Stomach (tissue), 8 donors: ENCODE measurements at regions not wholly inside any gene's neighbourhood (a gene's known extent, or its start where the extent isn't known, plus 50 kb on each side); places are given as distances from the start of the nearest gene placed in this dataset.
"Not testable (repeated sequence)": the region's sequence is repeated elsewhere in the genome, so short reads cannot be mapped to it uniquely, and the experiment has no call there.

Source experiments
- DNase-seq, 2 donors: peaks; one replicate each; pipeline versions ENCODE4 v3.0.0 to v3.0.0-alpha.2; 2013 to 2019
- H3K27ac ChIP-seq, 5 donors: fragments of 200-600 bp in 4 of 5; sonication (generic) in 4 of 5; one replicate each; pipeline ENCODE4 v1.5.1; 2013 to 2019; ENCODE audit warnings: mild to moderate bottlenecking in 1 of 5, moderate library complexity in 1 of 5
- H3K27me3 ChIP-seq, 3 donors: fragments of 200-600 bp; sonication (generic); one replicate each; pipeline ENCODE4 v1.5.1; 2017 to 2019; ENCODE audit warnings: mixed run types in 1 of 3
- H3K36me3 ChIP-seq, 4 donors: fragments of 200-600 bp; sonication (generic); 1 replicate in 3 of 4; 2 replicates in 1 of 4; pipeline ENCODE4 v1.5.1; 2016 to 2019
- H3K4me1 ChIP-seq, 4 donors: fragments of 200-600 bp; sonication (generic); one replicate each; pipeline ENCODE4 v1.5.1; 2016 to 2019
- H3K4me3 ChIP-seq, 4 donors: fragments of 200-600 bp; sonication (generic) in 3 of 4; one replicate each; pipeline ENCODE4 v1.5.1; 2016 to 2019; ENCODE audit warnings: mild to moderate bottlenecking in 1 of 4
- H3K9me3 ChIP-seq, 4 donors: fragments of 200-600 bp; sonication (generic); one replicate each; pipeline ENCODE4 v1.5.1; 2016 to 2019
- CTCF ChIP-seq, 7 experiments: fragments of 450-650 bp in 4 of 7; fragments of 200-600 bp in 3 of 7; sonication (generic) in 3 of 7; IDR thresholded peaks; one replicate each; pipeline ENCODE4 v1.5.1; 2016 to 2019; ENCODE audit warnings: antibody characterized with exemption in 7 of 7, control low read depth in 2 of 7, mild to moderate bottlenecking in 1 of 7
- EP300 ChIP-seq: sonication (generic); formaldehyde crosslinking; IDR thresholded peaks from one replicate; pipeline ENCODE4 v1.6.1; 2017; ENCODE audit warnings: antibody characterized with exemption
- POLR2A ChIP-seq, 4 donors: fragments of 450-650 bp; IDR thresholded peaks; one replicate each; pipeline ENCODE4 v1.6.1; 2016; ENCODE audit warnings: antibody characterized with exemption in 4 of 4, control low read depth in 2 of 4, mild to moderate bottlenecking in 1 of 4, moderate library complexity in 1 of 4
- POLR2AphosphoS5 ChIP-seq, 3 donors: sonication (generic); formaldehyde crosslinking; IDR thresholded peaks; one replicate each; pipeline ENCODE4 v1.6.1; 2016; ENCODE audit warnings: antibody characterized with exemption in 3 of 3
- WGBS, 5 donors: extraction: QIAGEN DNeasy Blood & Tissue Kit in 3 of 5; methylation state at CpG; one replicate each; pipeline versions ENCODE4 v1.1.5 to v1.1.7; 2013 to 2018; 5-methylcytosine and 5-hydroxymethylcytosine counted together
- intact Hi-C: fragments of 100-400 bp; cut with DNase I; formaldehyde crosslinking; loops from one replicate; pipeline ENCODE4 v1.15.1; 2023; ENCODE audit warnings: low total_unique reads
- donor health status: healthy with polysubstance abuse.
- donor health status: Bipolar disorder and iron deficiency.
- donor health status: healthy.

GRCh38 chr1:104197516-104197915, 447.8 kb downstream of the AMY1C start:
- Histone ChIP-seq H3K36me3 (no peaks in the 10 kb centered on the region), H3K27me3 (no peaks in the 10 kb centered on the region), H3K9me3 (peaks cover 0 to 29% (median 6%) of the 10 kb centered on the region in 4 donors), H3K4me1 (no peaks in the 10 kb centered on the region), H3K4me3 (no peak overlapping the region), H3K27ac (no peak overlapping the region)
- TF ChIP-seq CTCF (IDR thresholded peaks at IDR 0.05) (no peak), EP300 (no peak), POLR2A (IDR thresholded peaks at IDR 0.05) (no peak), POLR2AphosphoS5 (IDR thresholded peaks at IDR 0.05) (no peak)
- no peak for DNase-seq
- intact Hi-C loops = no loop called here
- WGBS, 5 donors = 71 to 87% (median 81%) methylated on average over 1 of the region's 1 CpG

- intact Hi-C loops = no loop called here
- Histone ChIP-seq H3K36me3 (no peaks in the 10 kb centered on the region), H3K9me3 (peaks cover 0 to 19% (median 7%) of the 10 kb centered on the region in 4 donors), H3K27me3 (no peaks in the 10 kb centered on the region), H3K4me1 (no peaks in the 10 kb centered on the region), H3K4me3 (no peak overlapping the region), H3K27ac (no peak overlapping the region)
- 86 to 97% (median 88%) methylated on average over 1 of the region's 1 CpG for WGBS, 5 donors
- DNase-seq = no peak
- TF ChIP-seq POLR2A (IDR thresholded peaks at IDR 0.05) (no peak), EP300 (no peak), CTCF (IDR thresholded peaks at IDR 0.05) (no peak), POLR2AphosphoS5 (IDR thresholded peaks at IDR 0.05) (no peak)
Measured at GRCh38 chr1:104212239-104212638, 462.5 kb downstream of the AMY1C start.

- intact Hi-C loops, H3K27me3 ChIP-seq, H3K4me3 ChIP-seq, DNase-seq, H3K36me3 ChIP-seq, H3K27ac ChIP-seq, H3K4me1 ChIP-seq: not testable (repeated sequence)
- 83 to 100% (median 93%) methylated on average over 2 to 28 of the region's 28 CpGs for WGBS, 5 donors
- peaks cover 0 to 20% (median 14%) of the 10 kb centered on the region in 4 donors for H3K9me3 ChIP-seq
Measured at GRCh38 chr1:104217395-104217986, 467.8 kb downstream of the AMY1C start.

GRCh38 chr1:104229860-104230259, 480.2 kb downstream of the AMY1C start:
- DNase-seq = no peak
- TF ChIP-seq EP300 = no peak
- TF ChIP-seq POLR2AphosphoS5 (IDR thresholded peaks at IDR 0.05) = no peak
- TF ChIP-seq POLR2A (IDR thresholded peaks at IDR 0.05) = no peak
- TF ChIP-seq CTCF (IDR thresholded peaks at IDR 0.05) = no peak
- no peaks in the 10 kb centered on the region for H3K4me1 ChIP-seq
- no peaks in the 10 kb centered on the region for H3K9me3 ChIP-seq
- no peak overlapping the region for H3K27ac ChIP-seq
- intact Hi-C loops = no loop called here
- no peaks in the 10 kb centered on the region for H3K27me3 ChIP-seq
- no peak overlapping the region for H3K4me3 ChIP-seq
- 46 to 60% (median 50%) methylated on average over 3 of the region's 3 CpGs for WGBS, 5 donors
- no peaks in the 10 kb centered on the region for H3K36me3 ChIP-seq

GRCh38 chr1:104231676-104232075, 482.0 kb downstream of the AMY1C start:
- H3K4me3 ChIP-seq = no peak overlapping the region
- no peaks in the 10 kb centered on the region for H3K36me3 ChIP-seq
- 58 to 70% (median 65%) methylated on average over 4 of the region's 4 CpGs for WGBS, 5 donors
- no peaks in the 10 kb centered on the region for H3K4me1 ChIP-seq
- intact Hi-C loops = no loop called here
- no peak overlapping the region for H3K27ac ChIP-seq
- H3K27me3 ChIP-seq = no peaks in the 10 kb centered on the region
- no peaks in the 10 kb centered on the region for H3K9me3 ChIP-seq
- no peak for DNase-seq
- TF ChIP-seq POLR2A (IDR thresholded peaks at IDR 0.05) = no peak
- TF ChIP-seq EP300 = no peak
- TF ChIP-seq POLR2AphosphoS5 (IDR thresholded peaks at IDR 0.05) = no peak
